ENCODE measurements at regions not wholly inside any gene's neighbourhood (a gene's known extent, or its start where the extent isn't known, plus 50 kb on each side); places are given as distances from the start of the nearest gene placed in this dataset.

DNA sequence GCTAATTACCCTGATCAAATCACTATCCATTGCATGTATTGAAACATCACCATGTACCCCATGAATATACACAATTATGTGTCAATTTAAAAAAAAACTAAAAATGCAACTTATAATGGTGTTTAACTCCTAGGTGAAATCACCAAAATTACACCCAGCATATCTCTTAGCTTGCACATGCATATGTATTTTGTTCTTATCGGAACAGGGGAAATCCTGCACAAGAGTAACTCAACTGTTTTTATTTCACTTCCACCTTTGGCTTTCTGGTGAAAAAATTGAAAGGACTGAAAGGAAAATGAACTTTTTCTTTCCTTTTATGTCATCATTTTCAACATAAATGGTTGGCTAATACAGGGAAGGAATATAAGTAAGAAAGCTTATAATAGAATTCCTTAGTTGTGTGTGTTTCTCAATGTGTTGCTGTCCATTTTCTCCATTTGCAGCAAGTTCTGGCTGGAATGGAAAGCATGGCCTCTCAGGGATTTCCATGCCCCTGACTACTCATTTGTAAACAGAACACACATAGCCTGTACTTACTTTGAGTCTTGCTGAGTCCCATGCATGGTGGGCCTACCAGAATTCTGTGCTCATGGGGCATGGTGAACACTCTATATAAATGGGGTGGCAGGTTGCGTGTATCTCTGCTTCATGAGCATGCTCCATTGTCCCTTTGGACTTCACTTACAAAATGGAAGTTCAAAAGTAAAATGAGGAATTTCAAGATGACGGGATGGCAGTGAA, 462.0 kb downstream of the HS3ST3B1 start:
- TF ChIP-seq, protein P1, sequence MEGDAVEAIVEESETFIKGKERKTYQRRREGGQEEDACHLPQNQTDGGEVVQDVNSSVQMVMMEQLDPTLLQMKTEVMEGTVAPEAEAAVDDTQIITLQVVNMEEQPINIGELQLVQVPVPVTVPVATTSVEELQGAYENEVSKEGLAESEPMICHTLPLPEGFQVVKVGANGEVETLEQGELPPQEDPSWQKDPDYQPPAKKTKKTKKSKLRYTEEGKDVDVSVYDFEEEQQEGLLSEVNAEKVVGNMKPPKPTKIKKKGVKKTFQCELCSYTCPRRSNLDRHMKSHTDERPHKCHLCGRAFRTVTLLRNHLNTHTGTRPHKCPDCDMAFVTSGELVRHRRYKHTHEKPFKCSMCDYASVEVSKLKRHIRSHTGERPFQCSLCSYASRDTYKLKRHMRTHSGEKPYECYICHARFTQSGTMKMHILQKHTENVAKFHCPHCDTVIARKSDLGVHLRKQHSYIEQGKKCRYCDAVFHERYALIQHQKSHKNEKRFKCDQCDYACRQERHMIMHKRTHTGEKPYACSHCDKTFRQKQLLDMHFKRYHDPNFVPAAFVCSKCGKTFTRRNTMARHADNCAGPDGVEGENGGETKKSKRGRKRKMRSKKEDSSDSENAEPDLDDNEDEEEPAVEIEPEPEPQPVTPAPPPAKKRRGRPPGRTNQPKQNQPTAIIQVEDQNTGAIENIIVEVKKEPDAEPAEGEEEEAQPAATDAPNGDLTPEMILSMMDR (IDR thresholded peaks at IDR 0.05) = no peak
- no peak for TF ChIP-seq POLR2A (IDR thresholded peaks at IDR 0.05)
- DNase-seq (ENCODE audit: low spot score in 2 of 2) = no peak
- no peak overlapping the region for H3K4me3 ChIP-seq (ENCODE audit: low read depth, poor library complexity, severe bottlenecking)
- WGBS, 2 donors = 62% methylated on average over 3 of the region's 3 CpGs
- intact Hi-C loops (cut with DNase I; ENCODE audit: low total_unique reads) = no loop called here

DNA sequence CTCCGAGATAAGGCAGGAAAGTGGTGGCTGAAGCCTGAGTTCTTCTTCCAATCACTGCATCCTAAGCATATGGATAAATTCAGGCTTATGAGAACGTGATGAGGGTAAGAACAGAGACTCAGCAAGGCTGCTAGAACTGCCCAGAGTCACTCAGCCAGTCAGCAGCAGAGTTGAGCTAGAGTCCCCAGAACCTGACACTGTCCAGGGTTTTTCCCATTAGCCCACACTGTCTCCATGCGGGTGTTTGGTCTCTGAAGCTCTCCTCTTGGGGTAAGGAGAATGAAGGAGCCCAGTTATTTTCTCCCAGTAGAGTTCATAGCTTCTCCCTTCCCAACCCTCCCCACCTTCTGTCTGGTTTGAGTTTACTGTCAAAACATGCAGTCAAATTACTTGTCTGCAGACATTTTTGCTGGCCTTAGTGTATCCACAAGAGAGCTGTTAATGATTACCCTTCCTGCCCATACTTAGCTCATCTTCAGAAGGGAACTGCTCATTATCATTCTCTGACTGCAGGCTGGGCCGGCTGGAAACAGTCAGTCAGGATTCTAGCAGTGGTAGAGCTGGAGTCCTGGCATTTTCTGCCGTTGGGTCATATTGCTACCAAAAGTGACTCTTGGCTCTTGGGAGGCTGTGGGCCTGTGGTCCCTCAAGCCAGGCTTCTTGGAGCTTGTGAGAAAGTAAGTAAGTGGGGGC, 460.0 kb downstream of the HS3ST3B1 start:
- intact Hi-C loops (cut with DNase I; ENCODE audit: low total_unique reads) = no loop called here
- WGBS, 2 donors = 63 to 80% methylated on average over 5 of the region's 5 CpGs
- TF ChIP-seq, protein P1 (IDR thresholded peaks at IDR 0.05) = no peak
- no peak for TF ChIP-seq POLR2A (IDR thresholded peaks at IDR 0.05)
- no peak for DNase-seq (ENCODE audit: low spot score in 2 of 2)
- H3K4me3 ChIP-seq (ENCODE audit: low read depth, poor library complexity, severe bottlenecking) = no peak overlapping the region

DNA sequence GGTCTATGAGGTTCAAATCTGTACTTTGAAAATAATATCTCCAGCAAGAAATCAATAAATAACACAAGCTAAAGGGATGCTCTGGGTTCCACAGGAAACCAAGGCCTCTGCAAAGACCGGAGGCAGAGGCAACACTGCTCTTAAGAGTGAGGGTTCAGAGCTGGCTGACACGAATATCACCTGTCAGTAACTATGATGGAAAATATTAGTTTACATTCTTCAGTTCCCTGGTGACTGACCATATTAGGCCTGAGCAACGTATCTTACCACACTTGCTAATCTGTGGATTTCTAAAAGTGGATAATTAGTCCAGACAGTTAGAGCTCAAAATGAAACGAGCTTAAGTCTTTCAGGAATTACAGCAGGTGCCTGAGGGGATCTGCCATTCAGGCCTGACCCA, 459.3 kb downstream of the HS3ST3B1 start:
- H3K4me3 ChIP-seq (ENCODE audit: low read depth, poor library complexity, severe bottlenecking) = no peak overlapping the region
- DNase-seq (ENCODE audit: low spot score in 2 of 2) = no peak
- 65 to 69% methylated on average over 4 of the region's 4 CpGs for WGBS, 2 donors
- TF ChIP-seq POLR2A (IDR thresholded peaks at IDR 0.05) = no peak
- TF ChIP-seq, protein P1 (IDR thresholded peaks at IDR 0.05) = no peak
- intact Hi-C loops (cut with DNase I; ENCODE audit: low total_unique reads) = no loop called here

DNA sequence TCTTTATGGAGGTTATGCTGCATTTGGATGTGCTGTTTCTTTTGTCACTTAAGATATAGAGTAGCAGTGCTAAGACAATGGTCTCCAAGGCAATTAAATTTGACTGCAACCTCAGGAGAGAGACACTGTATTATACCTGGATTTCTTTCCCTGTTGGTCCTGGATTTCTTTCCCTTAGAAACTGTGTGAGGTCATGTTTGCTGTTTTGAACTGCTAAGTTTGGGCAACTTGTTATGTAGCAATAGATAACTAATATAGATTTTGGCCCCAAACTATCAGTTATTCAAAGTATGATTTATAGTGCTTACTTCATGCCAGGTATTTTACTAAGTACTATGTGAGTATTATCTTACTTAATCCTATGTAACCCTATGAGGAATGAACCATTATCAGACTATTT, 458.4 kb downstream of the HS3ST3B1 start:
- DNase-seq (ENCODE audit: low spot score in 2 of 2) = no peak
- TF ChIP-seq, protein P1 (IDR thresholded peaks at IDR 0.05) = no peak
- TF ChIP-seq POLR2A (IDR thresholded peaks at IDR 0.05) = no peak
- intact Hi-C loops (cut with DNase I; ENCODE audit: low total_unique reads) = no loop called here
- H3K4me3 ChIP-seq (ENCODE audit: low read depth, poor library complexity, severe bottlenecking) = no peak overlapping the region

DNA sequence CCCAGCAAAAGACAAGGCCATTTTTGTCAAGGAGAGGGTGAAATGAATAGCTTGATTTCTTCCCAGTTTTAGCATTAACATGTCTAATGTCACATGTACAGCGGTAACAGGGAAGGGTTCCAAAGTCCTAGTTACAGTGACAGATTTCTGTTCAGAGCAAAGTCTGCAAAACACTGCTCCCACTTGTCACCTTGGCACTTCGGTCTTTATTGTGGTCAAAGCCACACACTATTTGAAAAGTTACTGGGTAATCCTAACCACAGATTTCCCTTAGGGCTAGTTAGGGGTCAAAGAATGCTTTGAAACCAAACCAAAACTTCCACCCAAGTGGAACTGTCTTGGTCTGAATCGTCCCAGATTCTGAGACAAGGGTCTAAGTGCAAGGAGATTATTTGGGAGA, 455.6 kb downstream of the HS3ST3B1 start:
- no peak for DNase-seq (ENCODE audit: low spot score in 2 of 2)
- TF ChIP-seq, protein P1 (IDR thresholded peaks at IDR 0.05) = no peak
- TF ChIP-seq POLR2A (IDR thresholded peaks at IDR 0.05) = no peak
- intact Hi-C loops (cut with DNase I; ENCODE audit: low total_unique reads) = no loop called here
- H3K4me3 ChIP-seq (ENCODE audit: low read depth, poor library complexity, severe bottlenecking) = no peak overlapping the region
- WGBS, 2 donors = 57 to 59% methylated on average over 3 of the region's 3 CpGs
